Right lobe of liver (tissue), 6 donors: ENCODE measurements at regions not wholly inside any gene's neighbourhood (a gene's known extent, or its start where the extent isn't known, plus 50 kb on each side); places are given as distances from the start of the nearest gene placed in this dataset.

Experiments used
- ATAC-seq, 4 donors: fragments of 200-7000 bp; cut with Tn5 transposase; one replicate each; pipeline ENCODE4 v1.9.1; 2020; ENCODE audit warnings: mild to moderate bottlenecking in 4 of 4, moderate library complexity in 4 of 4
- DNase-seq, 3 donors: peaks; one replicate each; pipeline ENCODE4 v3.0.0-alpha.2; 2020
- H3K27ac ChIP-seq, 3 donors: fragments of 200-600 bp; one replicate each; pipeline ENCODE4 v1.8.0; 2022
- H3K27me3 ChIP-seq, 2 donors: fragments of 200-600 bp; one replicate each; pipeline ENCODE4 v1.8.0; 2022
- H3K36me3 ChIP-seq, 4 donors: fragments of 200-600 bp; sonication (generic) in 1 of 4; one replicate each; pipeline versions ENCODE4 v1.5.1 to v1.8.0; 2017 to 2022; ENCODE audit warnings: control low read depth in 1 of 4
- H3K4me1 ChIP-seq, 4 donors: fragments of 200-600 bp; sonication (generic) in 1 of 4; one replicate each; pipeline versions ENCODE4 v1.5.1 to v1.8.0; 2017 to 2022; ENCODE audit warnings: control low read depth in 1 of 4
- H3K4me3 ChIP-seq, 3 donors: fragments of 200-600 bp; one replicate each; pipeline ENCODE4 v1.8.0; 2022
- H3K9me3 ChIP-seq, 4 donors: fragments of 200-600 bp; sonication (generic) in 1 of 4; one replicate each; pipeline versions ENCODE4 v1.5.1 to v1.8.0; 2017 to 2022; ENCODE audit warnings: control low read depth in 1 of 4
- POLR2A ChIP-seq: fragments of 450-650 bp; IDR thresholded peaks from one replicate; pipeline ENCODE4 v1.6.1; 2017; ENCODE audit warnings: antibody characterized with exemption, mild to moderate bottlenecking
- WGBS: methylation state at CpG from one replicate; pipeline ENCODE4 v1.1.6; 2018; ENCODE audit warnings: low coverage, low lambda C conversion rate; ENCODE audit not compliant: insufficient coverage; ENCODE audit errors: missing lambda C conversion rate; 5-methylcytosine and 5-hydroxymethylcytosine counted together
- intact Hi-C, 2 donors: fragments of 100-400 bp; cut with DNase I; formaldehyde crosslinking; loops; one replicate each; pipeline versions ENCODE4 v1.11.2 to v1.14.1; 2022
- TF ChIP-seq, protein P1 (sequence below), 4 donors: fragments of 200-600 bp in 3 of 4; fragments of 450-650 bp in 1 of 4; IDR thresholded peaks; one replicate each; pipeline versions ENCODE4 v1.5.1 to v1.8.0; 2016 to 2022; ENCODE audit warnings: antibody characterized with exemption in 4 of 4, mild to moderate bottlenecking in 2 of 4
- donor health status: DM: no; HTN: yes; CAD: no.
- donor health status: DM: no; HTN: no; CAD: no.
- donor health status: DM: no; HTN: no; CAD: no.
- donor health status: DM: no; HTN: yes; CAD: no.
- donor health status: DM: no; HTN: yes; CAD: no.

GRCh38 chr1:177448652-177449357 is 278.0 kb downstream of the BRINP2 start:
- no peak for DNase-seq
- Histone ChIP-seq H3K4me1 (no peaks in the 10 kb centered on the region), H3K36me3 (no peaks in the 10 kb centered on the region), H3K27ac (no peak overlapping the region), H3K9me3 (no peaks in the 10 kb centered on the region), H3K27me3 (no peaks in the 10 kb centered on the region), H3K4me3 (no peak overlapping the region)
- WGBS, result 31% methylated on average over 5 of the region's 5 CpGs
- TF ChIP-seq, protein P1, sequence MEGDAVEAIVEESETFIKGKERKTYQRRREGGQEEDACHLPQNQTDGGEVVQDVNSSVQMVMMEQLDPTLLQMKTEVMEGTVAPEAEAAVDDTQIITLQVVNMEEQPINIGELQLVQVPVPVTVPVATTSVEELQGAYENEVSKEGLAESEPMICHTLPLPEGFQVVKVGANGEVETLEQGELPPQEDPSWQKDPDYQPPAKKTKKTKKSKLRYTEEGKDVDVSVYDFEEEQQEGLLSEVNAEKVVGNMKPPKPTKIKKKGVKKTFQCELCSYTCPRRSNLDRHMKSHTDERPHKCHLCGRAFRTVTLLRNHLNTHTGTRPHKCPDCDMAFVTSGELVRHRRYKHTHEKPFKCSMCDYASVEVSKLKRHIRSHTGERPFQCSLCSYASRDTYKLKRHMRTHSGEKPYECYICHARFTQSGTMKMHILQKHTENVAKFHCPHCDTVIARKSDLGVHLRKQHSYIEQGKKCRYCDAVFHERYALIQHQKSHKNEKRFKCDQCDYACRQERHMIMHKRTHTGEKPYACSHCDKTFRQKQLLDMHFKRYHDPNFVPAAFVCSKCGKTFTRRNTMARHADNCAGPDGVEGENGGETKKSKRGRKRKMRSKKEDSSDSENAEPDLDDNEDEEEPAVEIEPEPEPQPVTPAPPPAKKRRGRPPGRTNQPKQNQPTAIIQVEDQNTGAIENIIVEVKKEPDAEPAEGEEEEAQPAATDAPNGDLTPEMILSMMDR (IDR thresholded peaks at IDR 0.05), result no peak
- TF ChIP-seq POLR2A, result no peak
- intact Hi-C loops, result no loop called here
- ATAC-seq, result peak in 2 of 4 donors; percentile 33 to 50

GRCh38 chr1:177448036-177448615 is 277.4 kb downstream of the BRINP2 start:
- Histone ChIP-seq H3K36me3 (no peaks in the 10 kb centered on the region), H3K4me1 (no peaks in the 10 kb centered on the region), H3K9me3 (no peaks in the 10 kb centered on the region), H3K4me3 (no peak overlapping the region), H3K27me3 (no peaks in the 10 kb centered on the region), H3K27ac (no peak overlapping the region)
- intact Hi-C loops, result no loop called here
- no peak for ATAC-seq
- TF ChIP-seq POLR2A, result no peak
- TF ChIP-seq, protein P1 (IDR thresholded peaks at IDR 0.05), result no peak
- no peak for DNase-seq
- whole genome bisulfite sequencing, result 35% methylated on average over 2 of the region's 2 CpGs

DNA sequence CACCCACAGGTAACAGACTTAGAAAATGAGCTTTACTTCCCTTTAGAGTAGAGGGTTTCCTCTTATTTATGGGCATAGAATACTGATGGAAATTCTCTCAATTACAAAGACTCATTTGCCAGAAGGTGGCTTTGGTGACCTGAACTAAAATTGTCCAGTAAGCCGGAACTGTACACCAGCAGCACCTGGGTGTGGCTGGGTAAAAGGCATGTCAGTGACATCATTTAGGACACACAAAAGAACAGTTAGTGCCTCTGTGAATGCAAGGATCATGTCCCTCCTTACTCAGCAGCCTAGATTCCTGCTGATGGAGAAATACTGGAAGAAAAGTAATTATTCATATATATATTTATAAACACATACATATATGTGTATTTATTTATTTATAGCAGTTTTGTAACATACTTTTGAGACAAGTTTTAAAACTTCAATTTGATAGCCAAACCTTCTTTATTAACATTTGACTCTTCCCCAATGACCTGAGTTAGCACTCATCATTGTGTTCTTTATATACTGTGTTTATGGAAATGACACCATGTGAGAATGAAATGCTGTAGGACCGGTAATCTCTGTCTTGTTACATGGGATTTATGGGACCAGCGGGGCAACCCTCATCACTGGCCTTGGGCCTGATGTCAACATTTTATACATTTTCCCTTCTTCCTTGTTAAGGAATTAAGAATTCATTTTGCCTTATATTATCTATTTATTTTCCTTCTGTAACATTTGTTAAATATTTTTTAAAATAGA is 274.4 kb downstream of the BRINP2 start:
- intact Hi-C loops, result no loop called here
- ATAC-seq, result no peak

DNA sequence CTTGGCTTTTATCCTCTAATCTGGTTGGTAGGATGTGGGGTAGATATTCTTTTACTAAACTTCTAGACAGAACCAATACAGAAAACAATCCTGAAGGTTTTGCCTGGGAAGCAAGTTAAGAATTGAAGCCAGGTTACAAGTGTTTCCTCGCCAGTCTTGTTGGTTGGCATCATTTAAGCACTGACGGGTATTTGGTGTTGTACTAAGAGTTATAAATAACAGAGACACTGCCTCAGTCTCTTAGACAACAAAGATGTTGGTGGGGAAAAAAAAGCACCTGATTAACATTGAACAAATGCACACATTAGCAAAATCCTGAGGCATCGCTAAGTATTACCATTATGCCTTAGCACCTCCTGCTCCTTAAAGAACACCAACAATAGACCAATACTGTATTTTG is 272.2 kb downstream of the BRINP2 start:
- Histone ChIP-seq H3K27ac (no peak overlapping the region), H3K27me3 (no peaks in the 10 kb centered on the region), H3K4me3 (no peak overlapping the region), H3K36me3 (no peaks in the 10 kb centered on the region), H3K9me3 (no peaks in the 10 kb centered on the region), H3K4me1 (no peaks in the 10 kb centered on the region)
- 67% methylated on average over 3 of the region's 3 CpGs for WGBS
- no peak for DNase-seq
- intact Hi-C loops, result no loop called here
- ATAC-seq, result no peak
- TF ChIP-seq, protein P1 (IDR thresholded peaks at IDR 0.05), result no peak
- no peak for TF ChIP-seq POLR2A

More for the DNA sequence above, 274.4 kb downstream of the BRINP2 start:
- Histone ChIP-seq H3K36me3 (no peaks in the 10 kb centered on the region), H3K4me3 (no peak overlapping the region), H3K9me3 (no peaks in the 10 kb centered on the region), H3K27ac (no peak overlapping the region), H3K4me1 (no peaks in the 10 kb centered on the region), H3K27me3 (no peaks in the 10 kb centered on the region)
- no peak for DNase-seq
- 76% methylated on average over 3 of the region's 3 CpGs for WGBS
- TF ChIP-seq, protein P1 (IDR thresholded peaks at IDR 0.05), result no peak
- TF ChIP-seq POLR2A, result no peak
